Left cardiac atrium (tissue), 4 donors: ENCODE measurements at regions not wholly inside any gene's neighbourhood (a gene's known extent, or its start where the extent isn't known, plus 50 kb on each side); places are given as distances from the start of the nearest gene placed in this dataset.
"Not testable (repeated sequence)": the region's sequence is repeated elsewhere in the genome, so short reads cannot be mapped to it uniquely, and the experiment has no call there.

Experiments used
- ATAC-seq, 2 donors: fragments of 200-7000 bp; cut with Tn5 transposase; one replicate each; pipeline ENCODE4 v1.9.1; 2020; ENCODE audit warnings: mild to moderate bottlenecking in 2 of 2, moderate library complexity in 2 of 2
- DNase-seq: peaks from one replicate; pipeline ENCODE4 v3.0.0-alpha.2; 2020
- intact Hi-C, 2 donors: fragments of 100-400 bp; cut with DNase I; formaldehyde crosslinking; loops; one replicate each; pipeline versions ENCODE4 v1.14.1 to v1.15.1; 2022 to 2023
- donor health status: DM: no; HTN: yes; CAD: no.
- donor health status: DM: no; HTN: yes; CAD: no; lungs with severe emphysema.
- donor health status: DM: yes; HTN: yes; CAD: no.
- donor health status: Dilated cardiomyopathy.

GRCh38 chrX:145881175-145881995 is 63.8 kb downstream of the SLITRK2 start:
- intact Hi-C loops: no loop called here
- ATAC-seq (no peak), DNase-seq (no peak)

GRCh38 chrX:145886469-145886868 is 68.8 kb downstream of the SLITRK2 start:
- DNase-seq (no peak), ATAC-seq (no peak)
- intact Hi-C loops: no loop called here

DNA sequence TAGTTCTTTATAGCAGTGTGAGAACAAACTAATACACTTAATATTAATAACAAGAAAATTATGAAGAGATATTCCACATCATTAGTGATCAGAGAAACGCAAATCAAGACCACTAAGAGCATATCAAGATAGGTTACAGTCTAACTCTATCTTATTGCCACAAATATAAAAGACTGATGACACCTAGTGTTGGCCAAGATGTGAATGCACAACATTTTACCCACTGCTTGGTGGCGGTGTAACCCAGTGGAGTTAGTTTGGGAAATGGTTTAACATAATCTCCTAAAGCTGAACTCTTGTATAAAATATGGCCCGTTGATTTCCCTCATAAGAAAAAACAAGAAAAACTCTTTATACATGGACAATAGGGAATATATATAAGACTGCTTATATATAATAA is 92.4 kb downstream of the SLITRK2 start:
- intact Hi-C loops: no loop called here
- ATAC-seq (no peak), DNase-seq (no peak)

DNA sequence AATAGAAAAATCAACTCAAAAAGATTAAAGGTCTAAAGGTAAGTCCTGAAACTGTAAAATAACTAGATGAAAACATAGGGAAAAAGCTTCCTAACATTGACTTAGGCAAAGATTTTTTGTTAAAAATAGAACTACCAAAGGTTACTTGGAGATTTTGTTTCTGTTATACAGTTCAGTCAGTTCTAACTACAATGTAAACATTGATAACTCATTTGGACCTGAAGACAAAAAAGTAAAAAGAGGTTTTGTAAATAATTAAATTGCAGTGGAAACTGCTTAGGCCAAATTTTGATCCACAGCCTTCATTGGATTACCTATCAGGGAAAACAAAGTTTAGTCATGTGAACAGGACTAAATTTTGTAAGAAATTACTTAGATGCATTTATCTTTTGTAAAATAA is 101.8 kb downstream of the SLITRK2 start:
- no peak for ATAC-seq
- DNase-seq: no peak
- intact Hi-C loops: no loop called here

DNA sequence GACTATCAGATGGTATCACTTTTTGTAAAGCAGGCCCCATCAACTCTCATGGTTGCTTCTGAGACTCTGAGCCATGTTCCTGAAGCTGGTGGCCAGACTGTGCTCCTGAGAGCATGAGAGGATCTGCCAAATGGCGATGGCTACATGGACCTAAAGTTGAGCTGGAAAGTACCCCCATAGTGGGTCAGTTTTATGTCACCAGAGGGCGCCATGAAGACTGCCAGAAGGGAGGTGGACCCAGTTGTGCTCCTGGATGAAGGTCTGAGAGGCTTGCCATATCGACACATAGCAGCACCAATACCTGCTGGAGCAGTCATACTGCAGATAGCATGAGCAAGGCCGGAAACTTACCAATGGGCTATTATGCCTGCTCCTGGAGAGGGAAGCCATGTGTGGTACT is 105.7 kb downstream of the SLITRK2 start:
- ATAC-seq: no peak

DNA sequence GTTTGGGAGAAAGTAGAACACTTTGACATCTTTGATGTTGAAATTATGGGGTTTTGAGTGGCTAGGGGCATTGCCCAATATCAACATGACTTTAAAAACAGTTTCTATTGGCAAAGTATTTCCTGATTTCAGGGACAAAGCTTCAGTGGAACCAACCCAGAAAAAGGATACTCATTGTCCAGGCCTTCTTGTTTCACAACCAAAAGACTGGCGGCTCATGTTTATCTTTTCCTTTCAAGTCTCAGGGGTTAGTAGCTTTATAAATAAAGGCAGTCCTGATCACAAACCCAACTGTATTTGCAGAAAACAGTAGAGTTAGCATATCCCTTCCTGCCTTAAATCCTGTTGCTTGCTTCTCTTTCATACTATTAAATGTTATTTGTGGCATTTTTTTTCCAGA is 119.1 kb downstream of the SLITRK2 start:
- ATAC-seq: no peak

More for the DNA sequence above, 105.7 kb downstream of the SLITRK2 start:
- no peak for DNase-seq
- intact Hi-C loops: no loop called here

DNA sequence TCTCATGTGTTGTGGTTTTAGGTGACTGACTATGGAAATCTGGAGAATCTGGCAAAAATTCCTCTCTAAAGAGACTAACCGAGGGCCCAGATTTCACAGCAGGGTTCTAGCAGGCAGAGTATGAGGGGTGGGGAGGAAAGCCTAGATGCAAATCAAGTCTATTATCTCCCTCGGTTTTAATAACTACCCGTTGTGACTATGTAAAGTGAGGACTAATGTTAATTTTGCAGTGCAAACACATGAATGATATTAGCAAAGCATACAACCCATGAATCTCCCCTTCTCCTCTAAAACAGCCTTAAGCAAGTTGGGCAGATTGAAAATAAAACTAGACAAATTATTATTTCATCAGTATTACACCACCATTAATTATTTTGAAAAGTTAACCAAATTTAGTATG is 131.4 kb downstream of the SLITRK2 start:
- no peak for DNase-seq
- intact Hi-C loops: no loop called here
- ATAC-seq: no peak

More for the DNA sequence above, 119.1 kb downstream of the SLITRK2 start:
- intact Hi-C loops: no loop called here
- no peak for DNase-seq

GRCh38 chrX:145953628-145954027 is 136.0 kb downstream of the SLITRK2 start:
- no peak for DNase-seq
- ATAC-seq: no peak
- intact Hi-C loops: no loop called here

DNA sequence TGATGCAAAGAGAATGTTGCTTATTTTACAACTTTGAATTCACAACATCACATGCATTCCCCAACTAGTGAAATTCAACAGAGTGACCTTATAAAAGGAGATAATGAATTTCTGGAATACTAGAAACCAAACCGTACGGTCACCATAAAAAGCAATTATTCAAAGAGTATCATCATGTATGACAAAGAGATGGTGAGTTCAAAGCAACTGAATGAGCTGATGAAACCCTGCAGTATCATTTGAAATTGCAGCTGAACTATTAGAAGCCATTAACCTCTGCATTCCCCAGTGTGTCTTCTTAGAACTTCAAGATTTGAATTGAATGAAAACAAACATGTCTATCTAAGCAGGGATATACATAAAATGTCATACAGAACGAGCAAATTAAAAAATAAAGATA is 172.4 kb downstream of the SLITRK2 start:
- intact Hi-C loops: no loop called here
- ATAC-seq (no peak), DNase-seq (no peak)

GRCh38 chrX:146006637-146007036 is 189.0 kb downstream of the SLITRK2 start:
- ATAC-seq (no peak), DNase-seq (no peak)
- intact Hi-C loops: no loop called here

DNA sequence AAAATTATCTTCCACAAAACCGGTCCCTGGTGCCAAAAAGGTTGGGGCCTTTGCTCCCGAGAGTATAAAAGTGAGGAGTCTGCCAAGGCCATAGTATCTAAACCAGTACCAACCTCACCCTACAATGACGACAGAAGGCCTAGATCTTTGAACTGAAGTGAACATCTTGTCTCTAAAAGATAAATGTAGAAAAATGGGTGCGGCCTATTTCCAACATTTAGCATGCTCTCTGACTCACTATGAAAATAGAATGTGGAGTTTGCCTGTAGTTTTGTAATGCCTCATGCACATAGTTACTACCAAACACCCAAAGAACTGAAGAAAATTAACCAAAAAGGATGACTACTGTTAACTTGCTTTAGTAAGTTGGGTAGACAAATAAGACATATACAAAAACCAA is 218.4 kb downstream of the SLITRK2 start:
- no peak for DNase-seq
- intact Hi-C loops: no loop called here
- ATAC-seq: peak in 1 of 2 donors; percentile 36

GRCh38 chrX:146041741-146042140 is 224.1 kb downstream of the SLITRK2 start:
- ATAC-seq: no peak
- DNase-seq: no peak
- intact Hi-C loops: no loop called here

GRCh38 chrX:146046011-146046715 is 228.5 kb downstream of the SLITRK2 start:
- ATAC-seq, DNase-seq, intact Hi-C loops: not testable (repeated sequence)

- ATAC-seq, DNase-seq, intact Hi-C loops: not testable (repeated sequence)
Observed at GRCh38 chrX:146049568-146049967, 231.9 kb downstream of the SLITRK2 start.

GRCh38 chrX:146054311-146054710 is 236.7 kb downstream of the SLITRK2 start:
- DNase-seq: no peak

DNA sequence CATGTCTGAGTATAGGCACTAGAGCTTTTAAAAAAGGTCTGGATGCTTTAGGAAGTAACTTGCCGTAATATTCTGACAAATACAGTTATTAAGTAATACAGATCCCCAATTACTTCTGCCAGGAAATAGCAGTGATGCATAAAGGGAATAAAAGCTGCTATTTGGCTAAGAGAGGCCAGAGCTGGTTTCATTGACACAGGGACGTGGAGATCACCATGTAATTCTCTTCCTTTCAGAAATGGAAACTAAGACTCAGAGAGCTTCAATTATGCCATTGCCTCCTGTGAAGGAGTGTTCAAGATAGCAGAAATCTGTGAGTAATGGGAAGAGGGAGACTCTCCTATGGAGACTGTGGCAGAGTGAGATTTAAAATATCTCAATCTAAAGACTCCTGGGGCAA is 238.1 kb downstream of the SLITRK2 start:
- no peak for ATAC-seq
- intact Hi-C loops: no loop called here
- DNase-seq: no peak

More at GRCh38 chrX:146054311-146054710, 236.7 kb downstream of the SLITRK2 start:
- ATAC-seq: no peak
- intact Hi-C loops: no loop called here

DNA sequence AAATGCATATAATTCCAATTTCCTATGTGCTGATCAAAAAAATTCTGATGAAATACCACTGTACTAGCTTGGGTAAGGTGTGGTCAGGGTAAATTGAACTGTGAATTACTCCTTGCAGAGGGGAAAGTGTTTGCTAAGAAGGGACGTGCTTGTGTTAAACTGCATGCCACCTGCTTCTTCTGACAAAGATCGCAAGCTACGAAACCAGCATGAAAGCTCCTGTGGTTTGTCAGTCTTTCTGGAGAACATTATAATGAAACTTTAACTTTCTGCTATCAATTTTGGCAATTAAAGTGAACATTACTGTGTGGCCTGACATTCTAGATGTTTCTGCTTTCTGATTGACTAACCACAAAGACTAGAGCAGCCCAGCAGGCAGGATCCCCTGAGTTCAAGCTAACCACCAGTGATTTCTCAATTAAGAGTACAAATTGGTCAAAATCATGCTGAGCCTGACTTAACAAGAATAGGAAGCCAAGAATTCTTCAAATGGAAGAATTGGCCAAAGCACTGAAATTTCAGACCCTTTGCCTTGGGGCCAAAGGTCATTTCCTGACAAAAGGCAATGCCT is 239.0 kb downstream of the SLITRK2 start:
- peak in 1 of 2 donors; percentile 63 for ATAC-seq
- DNase-seq: no peak
- intact Hi-C loops: no loop called here

- no peak for DNase-seq
- ATAC-seq: no peak
- intact Hi-C loops: no loop called here
Observed at GRCh38 chrX:146064156-146064555, 246.5 kb downstream of the SLITRK2 start.

- DNase-seq (no peak), ATAC-seq (no peak)
- intact Hi-C loops: no loop called here
Observed at GRCh38 chrX:146090732-146091131, 273.1 kb downstream of the SLITRK2 start.

- intact Hi-C loops: no loop called here
- ATAC-seq: no peak
Observed at GRCh38 chrX:146109362-146109761, 291.7 kb downstream of the SLITRK2 start.

More at GRCh38 chrX:146109362-146109761, 291.7 kb downstream of the SLITRK2 start:
- no peak for DNase-seq
